ENCODE measurements at regions not wholly inside any gene's neighbourhood (a gene's known extent, or its start where the extent isn't known, plus 50 kb on each side); places are given as distances from the start of the nearest gene placed in this dataset.
"Not testable (repeated sequence)": the region's sequence is repeated elsewhere in the genome, so short reads cannot be mapped to it uniquely, and the experiment has no call there.

DNA sequence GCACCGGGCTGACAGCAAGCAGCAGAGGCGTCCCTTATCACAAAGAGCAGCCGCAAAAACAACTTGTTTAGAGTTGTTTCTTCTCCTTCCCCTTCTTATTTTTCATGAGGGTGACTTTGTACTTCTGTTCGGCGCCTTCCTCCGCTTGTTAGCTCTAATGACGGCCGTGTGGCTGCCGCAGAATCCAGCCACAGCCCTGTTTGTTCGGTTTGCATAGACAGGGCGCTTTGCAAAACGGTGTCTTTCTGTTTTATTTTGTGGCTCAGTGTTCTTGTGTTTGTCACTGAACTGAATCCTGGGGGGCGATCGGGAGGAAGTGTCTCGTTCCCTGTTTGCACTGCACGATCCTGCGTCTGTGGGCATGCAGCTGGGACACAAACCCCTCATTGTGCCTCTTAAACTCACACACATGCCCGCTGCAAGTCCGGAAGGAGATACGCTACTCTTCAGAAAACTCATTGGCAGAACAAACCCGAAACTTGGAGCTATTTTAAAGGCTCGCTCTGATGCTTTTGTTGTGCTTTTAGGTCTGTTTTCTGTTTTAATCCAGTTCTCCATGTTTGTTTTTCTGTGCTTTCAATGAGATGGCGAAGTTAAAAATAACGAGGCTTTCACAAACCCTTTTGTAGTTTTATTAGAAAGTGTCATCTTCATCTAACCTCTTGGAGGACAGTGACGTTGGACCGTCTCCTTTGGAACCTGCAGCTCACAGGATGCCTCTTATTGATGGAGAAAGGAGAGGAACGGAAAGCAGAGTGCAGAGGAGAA lies 213.9 kb downstream of the IRX2 start:
- in situ Hi-C loops (cut with HindIII; ENCODE audit: low sequenced_read_pairs) = no loop called here

DNA sequence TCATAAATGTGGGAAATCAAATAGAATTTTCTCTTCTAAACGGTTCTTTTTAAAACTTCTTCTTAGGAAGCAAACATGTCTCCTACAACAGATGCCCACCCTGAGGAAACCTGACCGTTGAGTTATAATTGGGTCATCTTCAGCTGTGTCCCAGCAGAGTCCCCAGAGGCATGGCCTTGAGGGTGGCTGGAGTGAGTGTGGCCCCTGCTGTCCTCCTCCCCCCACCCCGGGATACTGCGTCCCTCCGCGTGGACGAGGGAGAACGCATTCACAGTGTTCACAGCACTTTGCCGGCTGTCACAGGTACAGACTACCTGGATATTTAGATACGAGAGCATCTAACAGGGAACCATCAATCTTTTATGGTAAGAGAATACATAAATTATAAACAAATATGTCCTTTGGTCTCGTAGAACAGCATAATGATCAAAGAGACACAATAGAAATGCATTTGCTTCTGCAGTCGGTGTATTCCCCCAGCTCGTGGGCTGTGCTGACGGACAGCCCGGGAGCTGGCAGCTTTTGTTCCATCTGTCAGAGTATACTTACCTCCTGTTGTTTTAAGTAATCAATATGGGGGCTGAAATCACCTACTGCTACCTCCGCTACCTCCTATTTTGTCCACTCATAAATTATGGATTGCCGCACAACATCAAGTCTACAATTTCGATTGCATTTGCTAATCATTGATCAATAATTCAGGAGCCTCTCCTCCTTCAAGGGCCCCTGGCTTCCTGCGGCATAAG lies 214.7 kb downstream of the IRX2 start:
- in situ Hi-C loops (cut with HindIII; ENCODE audit: low sequenced_read_pairs) = no loop called here

DNA sequence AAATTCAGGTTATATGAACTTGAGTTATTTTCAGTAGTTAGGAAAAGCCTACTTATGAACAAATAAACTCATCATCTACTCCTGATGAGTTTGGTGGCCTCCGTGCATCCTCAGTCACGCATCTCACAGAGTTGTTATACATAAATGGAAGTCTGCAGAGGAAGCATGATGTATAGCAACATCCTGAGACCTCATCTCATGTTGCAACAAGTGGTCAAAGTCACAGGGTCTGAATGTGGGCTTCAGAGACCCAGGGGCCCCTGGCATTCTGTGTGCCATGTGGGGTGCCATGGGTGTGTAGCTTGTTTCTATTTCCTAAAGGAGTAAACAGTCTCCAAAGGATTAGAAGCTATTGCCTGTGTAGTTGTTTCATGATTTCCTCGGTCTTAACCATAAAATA lies 216.5 kb downstream of the IRX2 start:
- in situ Hi-C loops (cut with HindIII; ENCODE audit: low sequenced_read_pairs) = no loop called here

DNA sequence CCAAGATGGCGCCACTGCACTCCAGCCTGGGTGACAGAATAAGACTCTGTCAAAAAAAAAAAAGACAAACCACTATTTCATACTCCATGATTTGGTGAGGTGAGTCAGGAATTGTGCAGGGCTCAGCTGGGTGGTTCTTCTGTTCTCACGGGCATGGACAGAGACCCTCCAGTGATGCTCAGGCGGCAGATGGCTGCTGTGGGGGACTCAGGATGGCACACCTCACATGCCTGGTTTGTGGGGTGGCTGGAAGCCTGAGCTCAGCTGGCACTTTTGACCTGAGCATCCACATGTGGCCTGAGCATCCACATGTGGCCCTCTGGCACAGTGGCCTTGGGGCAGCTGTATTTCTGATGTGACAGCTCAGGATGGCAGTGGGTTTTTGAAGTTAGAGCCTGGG lies 217.2 kb downstream of the IRX2 start:
- in situ Hi-C loops (cut with HindIII; ENCODE audit: low sequenced_read_pairs) = no loop called here

DNA sequence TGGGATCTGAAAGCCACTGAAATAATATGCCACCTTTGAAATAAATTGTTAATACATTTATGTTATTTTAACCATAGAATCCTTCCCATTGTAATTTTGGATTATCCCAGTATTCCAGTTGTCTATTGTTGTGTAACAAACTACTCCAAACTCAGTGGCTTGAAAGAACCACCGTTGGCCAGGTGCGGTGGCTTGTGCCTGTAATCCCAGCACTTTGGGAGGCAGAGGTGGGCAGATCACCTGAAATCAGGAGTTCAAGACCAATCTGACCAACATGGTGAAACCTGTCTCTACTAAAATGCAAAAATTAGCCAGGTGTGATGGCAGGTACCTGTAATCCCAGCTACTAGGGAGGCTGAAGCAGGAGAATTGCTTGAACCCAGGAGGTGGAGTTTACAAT lies 217.6 kb downstream of the IRX2 start:
- in situ Hi-C loops (cut with HindIII; ENCODE audit: low sequenced_read_pairs) = not testable (repeated sequence)

DNA sequence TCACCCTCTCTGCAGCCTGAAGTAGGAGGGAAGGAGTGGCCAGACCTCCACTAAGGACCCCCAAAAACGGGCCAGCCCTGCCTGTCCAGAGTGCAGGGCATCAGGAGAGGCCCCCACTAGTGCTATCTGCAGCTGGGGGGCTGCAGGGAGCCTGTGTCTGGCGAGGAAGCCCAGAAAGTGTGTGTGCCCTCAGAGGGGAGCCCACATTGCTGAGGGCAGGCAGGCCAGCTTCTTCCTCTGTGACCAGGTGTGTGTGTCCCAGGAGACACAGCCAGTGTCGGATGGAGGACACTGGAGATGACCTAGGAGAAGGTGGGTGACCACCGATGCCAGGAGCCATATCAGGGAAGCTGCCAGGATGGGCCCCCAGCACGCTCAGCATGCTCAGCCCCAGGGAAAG lies 218.7 kb downstream of the IRX2 start:
- in situ Hi-C loops (cut with HindIII; ENCODE audit: low sequenced_read_pairs) = no loop called here

DNA sequence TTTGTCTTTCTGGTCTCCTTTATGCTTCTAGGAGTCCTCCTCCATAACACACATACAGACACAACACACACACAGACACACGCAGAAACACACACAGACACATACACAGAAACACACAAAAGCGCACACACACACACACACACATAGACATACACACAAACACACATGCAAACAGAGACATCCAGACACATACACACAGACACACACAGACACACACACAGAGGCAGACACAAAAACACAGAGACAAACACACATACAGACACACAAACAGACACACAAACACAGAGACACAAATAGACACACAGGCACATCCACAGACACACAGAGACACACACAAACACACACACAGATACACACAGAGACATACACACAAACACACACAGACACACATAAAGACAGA lies 220.2 kb downstream of the IRX2 start:
- in situ Hi-C loops (cut with HindIII; ENCODE audit: low sequenced_read_pairs) = no loop called here

DNA sequence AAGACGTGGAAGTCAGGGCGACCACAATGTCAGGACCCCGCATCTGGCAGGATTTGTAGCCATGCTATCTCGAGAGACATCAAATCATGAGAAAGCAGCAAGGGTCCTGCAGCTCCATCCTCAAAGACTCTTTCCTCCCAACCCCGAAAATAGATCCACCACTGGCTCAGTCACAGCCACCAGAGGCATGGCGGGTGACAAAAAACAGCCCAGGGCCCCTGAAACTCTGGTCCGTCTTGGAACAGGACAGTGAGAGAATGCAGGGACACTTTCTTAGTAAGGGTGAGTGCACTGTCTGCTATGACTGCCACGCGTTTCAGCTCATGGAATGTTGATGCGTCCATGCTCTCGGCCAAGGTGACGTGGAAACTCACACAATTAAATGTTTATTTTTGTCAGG lies 220.9 kb downstream of the IRX2 start:
- in situ Hi-C loops (cut with HindIII; ENCODE audit: low sequenced_read_pairs) = no loop called here

DNA sequence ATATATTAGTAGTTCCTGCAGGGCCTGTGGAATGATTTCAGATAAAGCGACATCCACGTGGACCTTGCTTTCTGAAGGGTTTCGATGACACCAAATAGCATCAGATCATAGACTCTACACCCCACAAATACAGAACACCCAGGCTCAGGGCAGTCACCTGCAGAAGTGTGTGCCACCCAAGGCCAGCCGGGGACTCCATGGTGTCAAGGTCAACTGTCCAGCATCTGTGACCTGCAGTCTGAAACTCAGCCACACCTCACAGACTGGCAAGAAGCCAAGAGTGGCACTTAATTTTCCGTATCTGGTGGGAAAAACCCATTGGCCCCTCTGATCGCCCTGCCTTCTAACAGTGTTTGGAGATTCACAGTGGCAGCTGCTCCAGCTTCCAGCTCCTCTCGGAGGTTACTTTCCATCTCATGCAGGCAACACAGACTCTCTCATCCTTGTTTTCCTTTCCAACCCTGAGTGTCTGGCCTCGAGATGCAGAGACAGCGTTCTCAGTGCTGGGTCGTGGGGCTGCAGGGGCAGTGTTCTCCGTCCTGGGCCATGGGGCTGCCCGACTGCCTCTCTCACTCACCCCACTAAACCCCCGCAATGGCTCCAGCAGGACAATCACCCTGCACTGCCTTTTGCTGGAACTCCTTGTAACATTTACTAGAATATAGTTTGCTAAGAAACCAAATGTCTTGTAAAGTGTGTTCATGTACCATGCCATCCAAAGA lies 221.9 kb downstream of the IRX2 start:
- in situ Hi-C loops (cut with HindIII; ENCODE audit: low sequenced_read_pairs) = no loop called here

DNA sequence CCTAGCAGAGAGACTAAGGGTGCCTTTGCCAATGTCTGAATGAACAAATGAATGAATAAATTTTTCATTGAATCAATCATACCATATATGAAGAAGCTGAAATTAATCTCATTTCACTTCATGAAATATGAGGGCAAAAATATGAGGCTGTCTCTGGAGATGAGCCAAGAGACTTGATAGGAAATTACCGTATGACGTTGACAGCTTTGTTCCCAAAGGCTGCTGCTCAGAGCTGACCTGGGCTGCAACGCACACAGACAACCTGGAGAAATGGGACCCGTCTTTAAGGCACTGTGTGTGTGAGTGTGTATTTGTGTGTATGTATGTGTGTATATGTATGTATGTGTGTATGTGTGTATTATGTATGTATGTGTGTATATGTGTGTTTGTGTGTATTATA lies 226.1 kb downstream of the IRX2 start:
- in situ Hi-C loops (cut with HindIII; ENCODE audit: low sequenced_read_pairs) = no loop called here

DNA sequence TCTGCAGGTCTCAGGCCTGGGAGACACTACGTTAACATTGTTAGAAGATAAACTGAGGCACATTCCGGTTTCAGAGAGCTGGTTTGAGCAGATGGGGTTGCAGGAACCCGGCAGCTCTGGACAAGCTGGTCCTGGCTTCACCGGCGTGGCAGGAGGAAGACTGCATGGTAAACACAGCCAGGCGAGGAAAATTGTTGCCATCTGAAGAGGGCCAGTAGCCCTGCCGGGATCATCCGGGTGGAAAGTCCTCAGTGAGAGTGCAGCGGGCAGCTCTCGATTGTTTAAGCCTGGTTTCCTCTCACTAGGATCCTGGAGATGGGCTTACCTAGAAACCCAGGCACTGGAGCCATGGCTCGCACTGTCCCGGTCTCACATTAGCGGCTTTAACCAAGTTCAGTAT lies 226.9 kb downstream of the IRX2 start:
- in situ Hi-C loops (cut with HindIII; ENCODE audit: low sequenced_read_pairs) = no loop called here

DNA sequence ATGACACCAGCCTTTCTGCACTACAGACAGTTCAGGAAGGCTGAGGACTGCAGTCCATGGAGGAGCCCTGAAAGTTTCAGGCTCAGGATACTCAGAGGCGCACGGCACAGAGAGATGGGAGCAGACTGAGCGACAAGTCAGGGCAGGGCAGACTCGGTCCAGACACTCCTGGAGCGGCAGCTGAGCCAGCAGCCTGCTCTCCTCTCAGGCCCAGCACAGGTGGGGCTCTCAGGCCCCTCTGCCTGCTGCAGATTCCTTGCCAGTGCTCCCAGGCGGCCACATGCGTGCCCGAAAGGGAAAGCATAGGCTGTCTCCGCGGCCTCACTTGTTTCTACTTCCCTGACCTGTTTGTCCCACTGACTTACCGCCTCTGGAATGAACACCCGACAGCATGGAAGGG lies 228.3 kb downstream of the IRX2 start:
- in situ Hi-C loops (cut with HindIII; ENCODE audit: low sequenced_read_pairs) = no loop called here

DNA sequence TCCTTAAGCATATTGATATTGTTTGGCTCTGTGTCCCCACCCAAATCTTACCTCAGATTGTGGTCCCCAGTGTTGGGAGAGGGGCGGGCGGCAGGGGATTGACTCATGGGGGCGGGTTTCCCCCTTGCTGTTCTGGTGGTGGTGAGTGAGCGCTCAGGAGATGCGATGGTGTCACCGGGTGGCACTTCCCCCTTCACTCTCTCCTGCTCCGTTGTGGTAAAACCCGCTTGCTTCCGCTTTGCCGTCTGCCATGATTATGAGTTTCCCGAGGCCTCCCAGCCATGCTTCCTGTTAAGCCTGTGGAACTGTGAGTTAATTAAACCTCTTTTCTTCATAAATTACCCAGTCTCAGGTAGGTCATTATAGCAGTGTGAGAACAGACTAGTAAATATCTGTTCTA lies 229.1 kb downstream of the IRX2 start:
- in situ Hi-C loops (cut with HindIII; ENCODE audit: low sequenced_read_pairs) = no loop called here

DNA sequence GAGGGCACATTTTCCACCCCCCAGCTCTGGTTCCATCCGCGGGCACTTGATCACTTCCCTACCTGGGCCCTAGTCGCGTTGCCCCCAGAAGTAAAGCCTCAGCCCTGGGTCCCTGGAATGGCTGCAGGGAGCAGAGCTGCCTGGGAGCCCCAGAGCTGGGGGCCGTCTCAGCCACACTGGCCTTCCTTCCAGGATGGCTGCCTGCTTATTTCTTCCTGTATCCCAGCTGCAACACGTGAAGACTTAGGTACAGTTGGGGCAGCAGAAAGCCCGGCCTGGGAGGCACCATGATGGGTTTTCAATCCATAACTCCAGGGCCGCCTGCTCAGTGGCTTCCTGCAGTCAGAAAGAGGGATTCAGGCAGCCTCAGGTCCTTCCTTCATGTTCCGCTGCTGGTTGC lies 232.3 kb downstream of the IRX2 start:
- in situ Hi-C loops (cut with HindIII; ENCODE audit: low sequenced_read_pairs) = no loop called here

DNA sequence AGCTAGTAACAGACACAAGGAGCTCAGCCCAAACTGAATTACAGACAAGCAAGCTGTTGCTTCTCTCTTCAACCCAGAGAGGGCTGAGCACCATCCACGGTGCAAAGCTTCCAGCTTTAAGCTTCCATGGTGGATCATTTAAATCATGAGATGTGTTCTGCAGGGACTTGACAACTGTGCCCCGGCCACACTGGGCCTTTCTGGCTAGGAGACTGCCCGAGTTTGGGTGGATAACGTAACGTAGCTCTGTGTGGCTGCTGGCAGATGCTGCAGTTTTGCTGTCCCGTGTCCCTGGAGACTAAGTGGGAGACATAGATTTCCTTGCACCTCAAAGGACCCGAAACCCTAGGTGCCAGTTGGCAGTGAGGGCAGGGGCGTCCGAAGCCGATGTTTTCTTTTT lies 234.0 kb downstream of the IRX2 start:
- in situ Hi-C loops (cut with HindIII; ENCODE audit: low sequenced_read_pairs) = no loop called here

DNA sequence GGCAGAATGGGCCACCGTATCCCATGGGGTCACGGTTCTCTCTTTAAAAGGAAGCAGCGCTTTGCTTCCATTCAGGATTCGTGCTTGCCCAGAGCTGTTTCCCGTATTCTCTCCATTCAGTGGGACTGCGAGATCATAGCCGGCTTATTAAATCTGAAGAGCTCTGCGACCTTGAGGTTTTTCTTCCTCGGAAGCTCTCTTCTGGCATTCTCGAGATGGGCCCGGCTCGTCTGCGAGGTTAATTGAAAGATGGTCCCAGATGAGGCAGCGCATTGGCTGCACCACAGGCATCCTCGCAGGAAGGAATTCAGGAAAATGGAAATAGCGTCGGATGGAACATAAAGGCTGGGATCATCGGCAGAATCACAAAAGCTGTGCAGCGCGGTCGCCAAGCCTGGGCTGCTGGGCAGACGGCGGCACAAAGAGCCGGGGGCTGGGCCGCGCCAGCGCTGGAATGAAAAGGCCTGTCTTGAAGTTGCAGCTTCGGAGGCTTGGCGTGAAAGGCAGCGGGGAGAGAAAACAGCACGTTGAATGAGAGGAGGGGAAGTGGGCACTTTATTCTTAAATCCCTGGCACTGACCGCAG lies 236.2 kb downstream of the IRX2 start:
- in situ Hi-C loops (cut with HindIII; ENCODE audit: low sequenced_read_pairs) = no loop called here

DNA sequence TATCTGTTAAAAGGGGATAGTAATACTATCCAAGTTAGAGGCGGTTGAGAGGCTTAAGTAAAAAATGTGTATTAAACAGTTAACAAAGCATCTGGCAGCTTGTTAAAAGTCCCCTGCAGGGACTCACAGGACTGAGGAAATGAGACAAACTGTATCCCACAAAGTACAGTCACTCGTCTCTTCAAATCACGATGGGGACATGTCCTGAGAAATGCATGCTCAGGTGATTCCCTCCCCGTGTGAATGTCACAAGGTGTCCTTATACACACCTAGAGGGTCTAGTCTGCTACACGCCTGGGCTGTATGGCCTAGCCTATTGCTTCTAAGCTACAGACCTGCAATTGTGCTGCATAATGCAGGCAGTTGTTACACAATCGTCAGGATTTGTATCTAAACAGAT lies 237.0 kb downstream of the IRX2 start:
- in situ Hi-C loops (cut with HindIII; ENCODE audit: low sequenced_read_pairs) = no loop called here

DNA sequence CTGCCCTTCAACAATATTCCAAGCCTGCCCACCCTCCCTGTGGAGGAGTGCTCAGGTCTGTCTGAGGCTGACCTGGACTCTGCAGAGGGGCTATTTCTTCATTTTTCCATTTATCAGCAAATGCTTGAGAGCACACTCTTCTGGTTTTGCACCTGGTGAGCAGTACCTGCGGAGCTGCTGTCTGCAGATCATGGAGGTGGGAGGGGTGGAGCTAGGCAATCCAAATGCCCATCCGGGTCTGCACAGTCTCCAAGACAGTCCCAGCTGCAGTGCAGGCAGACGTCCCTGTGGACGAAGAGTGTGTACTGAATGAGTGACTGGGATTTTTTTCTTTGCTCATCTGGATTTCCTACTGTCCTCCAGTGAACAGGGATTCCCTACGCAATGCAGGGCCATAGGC lies 239.8 kb downstream of the IRX2 start:
- in situ Hi-C loops (cut with HindIII; ENCODE audit: low sequenced_read_pairs) = no loop called here

DNA sequence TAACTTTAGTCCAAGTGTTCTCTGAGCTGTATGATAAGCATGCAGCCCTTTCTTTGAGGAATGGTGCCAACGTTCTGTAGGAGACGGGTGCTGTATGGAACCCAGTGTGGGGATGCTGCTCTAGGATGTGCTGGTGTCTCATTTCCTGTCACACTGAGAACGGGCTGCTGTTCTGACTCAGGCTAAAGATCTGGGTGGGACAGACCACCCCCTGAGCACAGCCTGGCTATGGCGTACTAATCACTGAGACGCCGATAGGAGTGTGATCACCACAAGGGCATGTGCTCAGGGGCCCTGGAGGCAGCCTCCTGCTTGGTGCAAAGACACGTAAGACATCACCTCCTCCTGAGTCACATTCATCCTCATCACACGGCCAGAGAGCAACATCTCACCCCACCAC lies 240.4 kb downstream of the IRX2 start:
- in situ Hi-C loops (cut with HindIII; ENCODE audit: low sequenced_read_pairs) = no loop called here

DNA sequence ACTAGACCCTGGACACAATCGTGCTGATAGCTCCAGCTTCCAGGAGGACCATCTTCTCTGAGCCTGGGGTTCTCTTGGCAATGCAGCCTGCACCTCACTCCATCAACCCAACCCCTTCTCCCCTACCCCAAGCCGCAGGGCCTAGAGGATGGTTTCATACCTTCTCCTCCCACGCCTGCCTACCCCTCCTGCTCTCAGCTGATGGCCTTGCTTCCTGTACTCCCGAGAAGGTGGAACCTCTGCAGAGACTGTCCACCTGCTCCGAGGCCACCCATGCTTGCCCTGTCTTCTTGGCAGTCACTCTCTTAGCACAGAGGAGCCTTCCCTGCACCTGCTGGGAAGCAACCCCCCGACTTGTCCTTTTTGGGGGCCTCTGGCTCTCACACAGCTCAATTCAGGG lies 241.9 kb downstream of the IRX2 start:
- in situ Hi-C loops (cut with HindIII; ENCODE audit: low sequenced_read_pairs) = no loop called here

DNA sequence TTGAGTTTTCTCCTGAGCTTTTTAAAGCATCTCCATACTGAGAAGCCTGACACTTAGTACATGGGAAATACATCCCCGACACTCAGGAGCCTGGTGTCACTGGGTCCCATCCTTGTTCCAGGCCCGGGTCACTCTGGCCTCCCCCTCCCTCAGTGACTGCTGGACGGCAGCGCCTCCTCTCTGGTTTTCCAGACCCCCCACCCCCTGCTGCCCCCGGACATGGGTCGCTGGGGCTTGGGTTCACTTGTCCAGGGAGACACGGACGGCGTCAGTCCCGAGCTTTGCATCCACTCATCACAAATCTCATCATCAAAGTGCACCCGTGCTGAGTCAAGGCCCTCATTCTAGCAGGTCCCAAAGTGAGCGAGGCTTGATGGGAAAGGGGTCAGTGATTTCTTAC lies 243.0 kb downstream of the IRX2 start:
- in situ Hi-C loops (cut with HindIII; ENCODE audit: low sequenced_read_pairs) = no loop called here

DNA sequence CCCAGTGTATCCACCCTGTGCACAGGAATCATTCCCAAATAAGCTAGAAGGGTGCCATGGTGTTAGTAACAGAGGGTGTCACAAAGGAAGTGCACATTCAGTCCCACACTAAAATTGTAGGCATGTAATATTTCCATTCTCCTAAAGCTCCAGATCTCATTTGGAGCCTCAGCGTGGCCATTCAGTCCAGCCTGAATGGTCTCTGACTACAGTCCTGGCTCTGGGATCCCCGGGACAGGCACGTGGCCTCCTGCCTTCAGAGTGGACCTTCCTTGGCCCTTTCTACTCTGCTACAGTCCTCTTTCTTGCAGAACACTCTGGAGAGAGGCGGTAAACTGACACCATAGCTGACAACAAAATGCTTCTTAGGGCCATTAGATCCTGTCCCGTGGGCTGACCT lies 243.9 kb downstream of the IRX2 start:
- in situ Hi-C loops (cut with HindIII; ENCODE audit: low sequenced_read_pairs) = no loop called here
